ENCODE measurements at regions not wholly inside any gene's neighbourhood (a gene's known extent, or its start where the extent isn't known, plus 50 kb on each side); places are given as distances from the start of the nearest gene placed in this dataset.

- no peak for DNase-seq
Measured at GRCh38 chr9:126154869-126155268, 171.8 kb upstream of the MVB12B start.

- no peak for DNase-seq
Measured at GRCh38 chr9:126155756-126156664, 170.6 kb upstream of the MVB12B start.

GRCh38 chr9:126156898-126157297, 169.7 kb upstream of the MVB12B start:
- no peak for DNase-seq

GRCh38 chr9:126157423-126157822, 169.2 kb upstream of the MVB12B start:
- no peak for DNase-seq

GRCh38 chr9:126157826-126158587, 168.6 kb upstream of the MVB12B start:
- DNase-seq, result no peak

- no peak for DNase-seq
Measured at GRCh38 chr9:126158588-126159429, 167.8 kb upstream of the MVB12B start.

- DNase-seq, result no peak
Measured at GRCh38 chr9:126159430-126160060, 167.1 kb upstream of the MVB12B start.

- DNase-seq, result no peak
Measured at GRCh38 chr9:126160067-126160853, 166.4 kb upstream of the MVB12B start.

GRCh38 chr9:126160854-126161329, 165.7 kb upstream of the MVB12B start:
- no peak for DNase-seq

- DNase-seq, result no peak
Measured at GRCh38 chr9:126162611-126163381, 163.8 kb upstream of the MVB12B start.

GRCh38 chr9:126164796-126165525, 161.7 kb upstream of the MVB12B start:
- no peak for DNase-seq

GRCh38 chr9:126165755-126166154, 160.9 kb upstream of the MVB12B start:
- no peak for DNase-seq

GRCh38 chr9:126166291-126166690, 160.3 kb upstream of the MVB12B start:
- no peak for DNase-seq

GRCh38 chr9:126166866-126167265, 159.8 kb upstream of the MVB12B start:
- no peak for DNase-seq

- DNase-seq, result no peak
Measured at GRCh38 chr9:126169736-126170135, 156.9 kb upstream of the MVB12B start.

GRCh38 chr9:126170286-126170823, 156.3 kb upstream of the MVB12B start:
- no peak for DNase-seq

GRCh38 chr9:126171641-126172040, 155.0 kb upstream of the MVB12B start:
- DNase-seq, result no peak

GRCh38 chr9:126173401-126173800, 153.2 kb upstream of the MVB12B start:
- DNase-seq, result no peak

GRCh38 chr9:126173929-126174328, 152.7 kb upstream of the MVB12B start:
- DNase-seq, result no peak

- DNase-seq, result no peak
Measured at GRCh38 chr9:126183266-126183665, 143.4 kb upstream of the MVB12B start.
